Peyer's patch (tissue), 4 donors: ENCODE measurements at regions not wholly inside any gene's neighbourhood (a gene's known extent, or its start where the extent isn't known, plus 50 kb on each side); places are given as distances from the start of the nearest gene placed in this dataset.

Source experiments
- CTCF ChIP-seq, 6 experiments: fragments of 450-650 bp in 4 of 6; fragments of 200-600 bp in 2 of 6; sonication (generic) in 1 of 6; IDR thresholded peaks; one replicate each; pipeline ENCODE4 v1.5.1; 2017 to 2019; ENCODE audit warnings: antibody characterized with exemption in 6 of 6, mild to moderate bottlenecking in 3 of 6, moderate library complexity in 1 of 6
- POLR2A ChIP-seq, 2 donors: fragments of 450-650 bp; IDR thresholded peaks; one replicate each; pipeline ENCODE4 v1.5.1; 2017; ENCODE audit warnings: antibody characterized with exemption in 2 of 2, mild to moderate bottlenecking in 2 of 2, moderate library complexity in 2 of 2

DNA sequence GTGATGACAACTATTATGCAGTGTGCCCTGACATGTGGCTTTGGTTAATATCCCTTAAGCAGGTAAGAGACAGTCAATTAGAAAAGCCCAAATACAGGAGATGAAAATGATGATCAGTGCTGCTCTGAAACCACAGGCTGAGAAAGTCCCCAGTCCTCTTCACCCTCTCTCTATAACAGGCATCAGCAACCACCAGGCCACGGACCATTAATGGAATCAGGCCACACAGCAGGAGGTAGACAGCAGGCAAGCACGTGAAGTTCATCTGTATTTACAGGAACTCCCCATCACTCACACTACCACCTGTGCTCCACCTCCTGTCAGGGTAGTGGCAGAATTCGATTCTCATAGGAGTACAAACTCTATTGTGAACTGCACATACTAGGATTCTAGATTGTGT lies 591.6 kb upstream of the CYLC2 start:
- TF ChIP-seq CTCF (IDR thresholded peaks at IDR 0.05) (no peak), POLR2A (IDR thresholded peaks at IDR 0.05) (no peak)
